HEK293 (cell line): ENCODE measurements at regions not wholly inside any gene's neighbourhood (a gene's known extent, or its start where the extent isn't known, plus 50 kb on each side); places are given as distances from the start of the nearest gene placed in this dataset.

ENCODE experiments used
- CTCF ChIA-PET: fragments of 350-600 bp; formaldehyde crosslinking; extraction: SDS; loops from one replicate; lab custom pipeline; 2021; ENCODE audit warnings: antibody characterized with exemption; lab: Yijun Ruan, JAX
- POLR2A ChIA-PET: fragments of 300-600 bp; formaldehyde crosslinking; extraction: SDS; loops from one replicate; lab custom pipeline; 2020; ENCODE audit warnings: antibody characterized with exemption, inconsistent platforms; lab: Yijun Ruan, JAX
- H3K27ac ChIP-seq: fragments of 200-500 bp; sonication (Bioruptor generic); 2 replicates; pipeline ENCODE4 v1.5.1; 2014; ENCODE audit warnings: low read depth, low read length, control low read depth, inconsistent platforms; ENCODE audit errors: extremely low read depth
- H3K36me3 ChIP-seq, 2 experiments: fragments of 200-500 bp in 1 of 2; sonication (Bioruptor generic) in 1 of 2; 1 replicate in 1 of 2; 2 replicates in 1 of 2; pipeline ENCODE4 v1.5.1; 2014 to 2017; ENCODE audit warnings: inconsistent platforms in 2 of 2, low read length in 2 of 2; ENCODE audit not compliant: control insufficient read depth in 2 of 2, insufficient read depth in 1 of 2
- H3K4me1 ChIP-seq: fragments of 200-500 bp; sonication (Bioruptor generic); 2 replicates; pipeline ENCODE4 v1.5.1; 2014; ENCODE audit warnings: mild to moderate bottlenecking, low read length, inconsistent platforms; ENCODE audit not compliant: control insufficient read depth, insufficient read depth
- H3K4me3 ChIP-seq: 2 replicates; pipeline ENCODE4 v1.5.1; 2011; ENCODE audit warnings: low read depth, mild to moderate bottlenecking, control low read depth, low read length, moderate library complexity
- H3K9me3 ChIP-seq: fragments of 200-500 bp; sonication (Bioruptor generic); 2 replicates; pipeline ENCODE4 v1.5.1; 2014; ENCODE audit warnings: low read depth, low read length, inconsistent platforms; ENCODE audit not compliant: control insufficient read depth, insufficient read depth
- BCL6B ChIP-seq: fragments of 450-650 bp; formaldehyde crosslinking; IDR thresholded peaks from 2 replicates; pipeline ENCODE4 v1.5.1; 2017; ENCODE audit warnings: missing biosample characterization, missing genetic modification characterization
- ZBTB10 ChIP-seq: fragments of 450-650 bp; formaldehyde crosslinking; IDR thresholded peaks from 2 replicates; pipeline ENCODE4 v1.5.1; 2016; ENCODE audit warnings: missing biosample characterization, missing genetic modification characterization
- ZBTB7A ChIP-seq: fragments of 450-650 bp; formaldehyde crosslinking; IDR thresholded peaks from 2 replicates; pipeline ENCODE4 v1.5.1; 2016; ENCODE audit warnings: low read depth, missing biosample characterization, missing genetic modification characterization
- ZBTB8A ChIP-seq: fragments of 450-650 bp; formaldehyde crosslinking; IDR thresholded peaks from 2 replicates; pipeline ENCODE4 v1.5.1; 2016; ENCODE audit warnings: missing biosample characterization, missing genetic modification characterization
- ZNF16 ChIP-seq: fragments of 450-650 bp; formaldehyde crosslinking; IDR thresholded peaks from 2 replicates; pipeline ENCODE4 v1.5.1; 2016; ENCODE audit warnings: low read depth, missing biosample characterization, missing genetic modification characterization
- ZNF169 ChIP-seq: fragments of 450-650 bp; formaldehyde crosslinking; IDR thresholded peaks from 2 replicates; pipeline ENCODE4 v1.5.1; 2016; ENCODE audit warnings: missing biosample characterization, missing genetic modification characterization
- ZNF221 ChIP-seq: fragments of 450-650 bp; formaldehyde crosslinking; IDR thresholded peaks from 2 replicates; pipeline ENCODE4 v1.5.1; 2017; ENCODE audit warnings: missing biosample characterization, missing genetic modification characterization, borderline replicate concordance
- ZNF248 ChIP-seq: fragments of 450-650 bp; formaldehyde crosslinking; IDR thresholded peaks from 2 replicates; pipeline ENCODE4 v1.5.1; 2017; ENCODE audit warnings: missing biosample characterization, missing genetic modification characterization
- ZNF280D ChIP-seq: fragments of 450-650 bp; formaldehyde crosslinking; IDR thresholded peaks from 2 replicates; pipeline ENCODE4 v1.5.1; 2016; ENCODE audit warnings: missing biosample characterization, missing genetic modification characterization
- ZNF341 ChIP-seq: fragments of 450-650 bp; formaldehyde crosslinking; IDR thresholded peaks from 2 replicates; pipeline ENCODE4; 2016; ENCODE audit warnings: low read depth, missing biosample characterization, missing genetic modification characterization
- ZNF521 ChIP-seq: fragments of 450-650 bp; formaldehyde crosslinking; IDR thresholded peaks from 2 replicates; pipeline ENCODE4 v1.5.1; 2017; ENCODE audit warnings: missing biosample characterization, mild to moderate bottlenecking, missing genetic modification characterization
- ZNF560 ChIP-seq: fragments of 450-650 bp; formaldehyde crosslinking; IDR thresholded peaks from 2 replicates; pipeline ENCODE4 v1.5.1; 2017; ENCODE audit warnings: missing biosample characterization, missing genetic modification characterization, borderline replicate concordance
- ZNF747 ChIP-seq: fragments of 450-650 bp; formaldehyde crosslinking; IDR thresholded peaks from 2 replicates; pipeline ENCODE4 v1.5.1; 2016; ENCODE audit warnings: missing biosample characterization, missing genetic modification characterization
- ZNF776 ChIP-seq: fragments of 450-650 bp; formaldehyde crosslinking; IDR thresholded peaks from 2 replicates; pipeline ENCODE4 v1.5.0; 2017; ENCODE audit warnings: missing biosample characterization, missing genetic modification characterization, borderline replicate concordance
- ZNF843 ChIP-seq: fragments of 450-650 bp; formaldehyde crosslinking; IDR thresholded peaks from 2 replicates; pipeline ENCODE4 v1.5.1; 2016; ENCODE audit warnings: missing biosample characterization, missing genetic modification characterization
- ZSCAN16 ChIP-seq: fragments of 450-650 bp; formaldehyde crosslinking; IDR thresholded peaks from 2 replicates; pipeline ENCODE4 v1.5.1; 2016; ENCODE audit warnings: missing biosample characterization, missing genetic modification characterization
- ZSCAN18 ChIP-seq: fragments of 450-650 bp; formaldehyde crosslinking; IDR thresholded peaks from 2 replicates; pipeline ENCODE4 v1.5.1; 2016; ENCODE audit warnings: missing biosample characterization, missing genetic modification characterization

GRCh38 chr18:47411159-47411558 is 159.7 kb upstream of the SKOR2 start:
- no peaks in the 10 kb centered on the region for H3K4me1 ChIP-seq
- no peaks in the 10 kb centered on the region for H3K36me3 ChIP-seq
- no peaks in the 10 kb centered on the region for H3K9me3 ChIP-seq
- TF ChIP-seq ZNF221 (tag by site-specific recombination), result no peak
- no peak for TF ChIP-seq ZBTB8A (tag by site-specific recombination)
- TF ChIP-seq BCL6B, result no peak
- TF ChIP-seq ZNF280D, result no peak
- no peak for TF ChIP-seq ZNF776 (tag by site-specific recombination)
- no peak for TF ChIP-seq ZNF843 (tag by site-specific recombination)
- no peak for TF ChIP-seq ZNF341
- no peak for TF ChIP-seq ZNF747
- no peak for TF ChIP-seq ZNF248 (tag by site-specific recombination)
- H3K27ac ChIP-seq, result no peak overlapping the region
- ChIA-PET CTCF (interaction anchor here (0.6 to 1.2 kb wide), 2 partner anchors 338 to 344 kb away, joined by 3 to 4 read pairs; no protein-coding TSS in a partner anchor), POLR2A (no interaction called here)
- no peak overlapping the region for H3K4me3 ChIP-seq

GRCh38 chr18:47410139-47410538 is 158.7 kb upstream of the SKOR2 start:
- Histone ChIP-seq H3K27ac (no peak overlapping the region), H3K9me3 (no peaks in the 10 kb centered on the region), H3K36me3 (no peaks in the 10 kb centered on the region), H3K4me3 (no peak overlapping the region), H3K4me1 (no peaks in the 10 kb centered on the region)
- TF ChIP-seq ZNF560 (no peak), ZBTB7A (tag by site-specific recombination) (no peak), ZNF521 (tag by site-specific recombination) (no peak), ZNF169 (no peak), ZSCAN18 (tag by site-specific recombination) (no peak), ZSCAN16 (tag by site-specific recombination) (no peak), ZBTB10 (tag by site-specific recombination) (no peak), ZNF16 (tag by site-specific recombination) (no peak)
- ChIA-PET POLR2A (no interaction called here), CTCF (interaction anchor here (0.6 kb wide), 1 partner anchor 130 kb away, joined by 3 read pairs; no protein-coding TSS in a partner anchor)
